GF-D8 (cell line): ENCODE measurements at regions not wholly inside any gene's neighbourhood (a gene's known extent, or its start where the extent isn't known, plus 50 kb on each side); places are given as distances from the start of the nearest gene placed in this dataset.
"Not testable (repeated sequence)": the region's sequence is repeated elsewhere in the genome, so short reads cannot be mapped to it uniquely, and the experiment has no call there.

ENCODE experiments used
- DNase-seq: peaks from one replicate; lab custom pipeline; 2025; lab: John Stamatoyannopoulos, UW

DNA sequence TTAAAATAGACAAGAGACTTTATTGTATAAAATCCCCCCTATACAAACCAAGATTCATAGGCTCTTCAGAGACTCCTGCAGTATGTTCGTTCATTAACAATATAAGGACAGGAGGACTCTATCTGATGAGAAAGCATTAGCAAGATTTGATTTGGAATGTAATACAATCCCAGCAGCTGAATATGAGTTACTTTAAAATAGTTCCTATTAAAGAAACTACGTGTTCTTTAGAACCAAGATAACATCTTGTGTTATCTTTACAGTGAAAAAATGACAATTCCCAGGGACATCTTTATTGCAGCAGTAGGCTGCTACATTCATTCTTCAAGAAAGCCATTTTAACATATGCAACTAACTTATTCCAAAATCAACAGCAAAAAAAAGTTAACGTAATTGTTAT is 1360.1 kb upstream of the GJE1 start:
- DNase-seq = no peak

- no peak for DNase-seq
Observed at GRCh38 chr6:140768133-140768532, 1364.6 kb upstream of the GJE1 start.

DNA sequence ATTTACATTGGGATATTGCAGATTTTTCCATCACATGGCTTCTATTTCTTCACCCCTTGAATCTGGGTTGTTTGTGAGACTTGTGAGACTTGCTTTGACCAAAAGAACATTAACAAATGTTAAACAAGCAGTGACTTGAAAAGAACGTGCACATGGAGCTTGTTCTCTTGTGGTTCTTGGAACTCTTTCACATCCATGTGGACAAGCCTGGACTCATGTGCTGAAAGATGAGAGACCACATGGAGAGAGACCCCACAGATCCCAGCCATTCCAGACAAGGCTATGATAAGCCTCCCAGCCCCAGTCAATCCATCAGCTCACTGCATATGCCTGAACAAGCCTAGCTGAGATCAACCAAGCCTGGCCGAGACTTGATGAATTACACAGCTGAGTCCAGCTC is 1365.7 kb upstream of the GJE1 start:
- DNase-seq = no peak

- no peak for DNase-seq
Observed at GRCh38 chr6:140758169-140758877, 1374.4 kb upstream of the GJE1 start.

- no peak for DNase-seq
Observed at GRCh38 chr6:140752234-140752633, 1377.8 kb upstream of the CITED2 start.

- no peak for DNase-seq
Observed at GRCh38 chr6:140747114-140747513, 1372.7 kb upstream of the CITED2 start.

GRCh38 chr6:140744659-140745320 is 1370.3 kb upstream of the CITED2 start:
- DNase-seq = no peak

DNA sequence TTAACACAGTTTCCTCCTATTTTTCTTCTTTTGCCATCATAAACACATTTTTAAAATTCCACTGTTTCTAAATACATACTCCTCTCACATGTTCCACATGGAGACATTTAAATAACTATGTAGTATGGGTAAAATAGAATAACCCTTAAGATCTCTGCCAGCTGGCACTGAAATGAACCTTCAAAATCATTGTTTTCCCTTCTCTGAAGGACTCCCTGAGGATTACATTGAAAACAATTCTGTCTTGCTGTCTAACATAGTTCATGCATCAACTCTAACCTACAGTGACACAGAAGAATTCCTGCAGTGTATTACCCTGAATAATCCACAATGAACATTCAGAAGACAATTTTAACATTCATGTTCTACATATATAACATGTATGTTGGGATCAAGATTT is 1361.8 kb upstream of the CITED2 start:
- DNase-seq = no peak

GRCh38 chr6:140732991-140733390 is 1358.5 kb upstream of the CITED2 start:
- no peak for DNase-seq

GRCh38 chr6:140732155-140732554 is 1357.7 kb upstream of the CITED2 start:
- DNase-seq = no peak

GRCh38 chr6:140731741-140732140 is 1357.3 kb upstream of the CITED2 start:
- no peak for DNase-seq

GRCh38 chr6:140729521-140729920 is 1355.1 kb upstream of the CITED2 start:
- DNase-seq = no peak

GRCh38 chr6:140718021-140718420 is 1343.6 kb upstream of the CITED2 start:
- no peak for DNase-seq

DNA sequence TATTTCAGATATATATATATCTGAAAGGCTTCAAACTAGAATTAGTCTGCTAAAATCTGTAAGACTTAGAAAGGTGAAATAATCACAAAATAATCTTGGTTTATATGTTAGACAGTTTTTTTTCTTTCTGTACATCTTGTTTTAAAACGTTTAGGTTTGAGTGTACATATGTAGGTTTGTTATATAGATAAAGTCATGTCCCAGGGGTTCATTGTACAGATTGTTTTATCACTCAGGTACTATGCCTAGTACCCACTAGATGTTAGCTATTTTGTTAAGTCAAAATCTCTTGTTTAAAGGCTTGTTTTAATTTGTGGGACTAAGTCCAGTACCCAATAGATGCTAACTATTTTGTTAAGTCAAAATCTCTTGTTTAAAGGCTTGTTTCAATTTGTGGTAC is 1339.0 kb upstream of the CITED2 start:
- no peak for DNase-seq

DNA sequence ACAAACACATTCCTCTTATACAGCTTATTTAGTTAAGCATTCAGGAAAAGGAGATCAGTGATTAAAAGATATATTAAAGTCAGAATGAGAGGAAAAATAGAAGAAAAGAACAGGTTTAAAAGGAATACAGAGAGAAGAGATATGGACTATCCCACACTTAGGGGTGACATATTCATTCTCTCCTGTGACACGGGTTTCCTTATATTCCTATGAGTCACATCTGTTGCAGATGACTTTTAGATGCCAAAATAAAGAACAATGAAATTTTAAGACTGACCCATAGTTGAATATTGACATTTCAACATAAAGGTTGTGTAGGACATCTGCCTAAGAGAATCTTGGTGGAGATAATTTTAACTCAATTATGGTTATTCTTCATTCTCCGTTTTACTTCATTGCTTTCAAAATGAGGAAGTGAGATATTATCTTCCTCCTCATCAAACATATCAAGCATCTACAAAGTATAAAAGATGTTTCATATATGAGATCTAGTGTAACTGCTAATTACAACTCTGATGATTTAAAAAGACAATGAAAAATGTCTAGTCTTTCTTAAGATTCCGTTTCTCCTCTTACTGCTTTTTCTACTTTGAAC is 1336.7 kb upstream of the CITED2 start:
- DNase-seq = no peak

- DNase-seq = no peak
Observed at GRCh38 chr6:140708441-140708840, 1334.0 kb upstream of the CITED2 start.

GRCh38 chr6:140704008-140704407 is 1329.6 kb upstream of the CITED2 start:
- DNase-seq = not testable (repeated sequence)

GRCh38 chr6:140697585-140697984 is 1323.1 kb upstream of the CITED2 start:
- no peak for DNase-seq

- no peak for DNase-seq
Observed at GRCh38 chr6:140684776-140685550, 1310.5 kb upstream of the CITED2 start.

GRCh38 chr6:140677781-140678528 is 1303.5 kb upstream of the CITED2 start:
- no peak for DNase-seq

- DNase-seq = no peak
Observed at GRCh38 chr6:140671926-140672325, 1297.5 kb upstream of the CITED2 start.

DNA sequence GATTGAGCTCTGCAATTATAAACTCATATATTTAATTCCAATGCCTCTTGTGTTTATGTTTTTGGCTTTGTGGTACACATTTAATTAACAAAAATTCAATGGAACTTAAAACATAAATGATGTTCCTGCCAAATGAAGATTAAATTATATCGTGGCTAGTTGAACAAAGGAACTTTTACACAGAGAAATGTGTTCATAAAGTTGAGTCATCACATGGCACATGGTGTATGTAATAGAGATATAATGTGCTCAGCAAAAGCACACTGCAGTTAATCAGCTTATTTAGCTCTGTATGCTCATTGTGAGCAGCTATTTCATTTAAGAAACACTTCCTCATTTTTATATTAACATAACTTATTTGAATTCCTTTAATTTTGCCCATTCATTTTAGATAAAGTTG is 1295.6 kb upstream of the CITED2 start:
- DNase-seq = no peak
